Suprapubic skin (tissue), 4 donors: ENCODE measurements at regions not wholly inside any gene's neighbourhood (a gene's known extent, or its start where the extent isn't known, plus 50 kb on each side); places are given as distances from the start of the nearest gene placed in this dataset.

Experiments
- DNase-seq, 2 donors: peaks; one replicate each; pipeline ENCODE4 v3.0.0-alpha.2; 2019; ENCODE audit warnings: low spot score in 2 of 2
- H3K27ac ChIP-seq: fragments of 200-600 bp; sonication (generic); one replicate; pipeline ENCODE4 v1.5.1; 2019
- H3K27me3 ChIP-seq: fragments of 200-600 bp; sonication (generic); one replicate; pipeline ENCODE4 v1.5.1; 2019
- H3K36me3 ChIP-seq: fragments of 200-600 bp; sonication (generic); one replicate; pipeline ENCODE4 v1.5.1; 2019
- H3K4me1 ChIP-seq: fragments of 200-600 bp; sonication (generic); one replicate; pipeline ENCODE4 v1.5.1; 2019
- H3K4me3 ChIP-seq: fragments of 200-600 bp; sonication (generic); one replicate; pipeline ENCODE4 v1.5.1; 2019; ENCODE audit warnings: mild to moderate bottlenecking
- H3K9me3 ChIP-seq: fragments of 200-600 bp; sonication (generic); one replicate; pipeline ENCODE4 v1.5.1; 2019
- CTCF ChIP-seq, 2 donors: fragments of 200-600 bp in 1 of 2; fragments of 450-650 bp in 1 of 2; sonication (generic) in 1 of 2; IDR thresholded peaks; one replicate each; pipeline ENCODE4 v1.5.1; 2016 to 2019; ENCODE audit warnings: antibody characterized with exemption in 2 of 2, mild to moderate bottlenecking in 1 of 2, moderate library complexity in 1 of 2
- EP300 ChIP-seq: sonication (generic); formaldehyde crosslinking; IDR thresholded peaks from one replicate; pipeline ENCODE4 v1.6.1; 2017; ENCODE audit warnings: antibody characterized with exemption
- POLR2A ChIP-seq, 2 donors: fragments of 450-650 bp; IDR thresholded peaks; one replicate each; pipeline ENCODE4 v1.6.1; 2017; ENCODE audit warnings: antibody characterized with exemption in 2 of 2, mild to moderate bottlenecking in 2 of 2, moderate library complexity in 2 of 2
- POLR2AphosphoS5 ChIP-seq, 3 donors: sonication (generic); formaldehyde crosslinking; IDR thresholded peaks; one replicate each; pipeline ENCODE4 v1.6.1; 2017; ENCODE audit warnings: antibody characterized with exemption in 3 of 3
- WGBS: methylation state at CpG from one replicate; pipeline ENCODE4 v1.1.5; 2018; 5-methylcytosine and 5-hydroxymethylcytosine counted together

DNA sequence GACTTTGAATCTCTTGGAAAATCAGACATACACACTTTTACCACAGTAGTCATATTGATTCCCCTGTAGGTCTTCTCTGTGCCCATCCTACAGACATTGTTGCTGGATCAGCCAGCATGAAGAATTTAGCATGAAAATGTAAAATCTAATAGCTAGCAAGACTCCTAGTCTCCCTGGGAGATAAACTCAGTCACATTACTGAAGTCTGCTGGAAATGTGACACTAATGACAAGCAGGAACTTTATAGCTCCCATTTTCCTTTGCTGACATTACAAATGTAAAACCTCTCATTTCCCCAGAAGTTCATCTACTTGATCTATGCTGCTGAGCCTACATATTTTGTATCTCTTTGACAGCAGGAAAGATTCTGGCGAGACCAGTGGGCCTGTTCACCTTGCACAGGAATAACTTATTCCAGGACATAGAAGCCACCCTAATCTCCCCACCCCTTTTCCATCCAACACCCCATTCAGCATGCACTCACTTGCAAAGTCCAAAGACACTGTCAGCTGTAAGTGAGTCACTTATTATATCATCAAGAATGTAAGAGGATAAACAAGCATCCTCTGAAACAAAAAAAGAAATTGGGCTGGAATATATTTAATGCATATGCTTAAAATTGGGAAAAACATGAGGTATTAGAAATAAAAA lies 648.3 kb upstream of the PKDCC start:
- Histone ChIP-seq H3K27me3 (no peaks in the 10 kb centered on the region), H3K36me3 (no peaks in the 10 kb centered on the region), H3K4me3 (no peak overlapping the region), H3K27ac (no peak overlapping the region), H3K9me3 (no peaks in the 10 kb centered on the region), H3K4me1 (no peaks in the 10 kb centered on the region)
- no peak for DNase-seq
- 43% methylated on average over 1 of the region's 1 CpG for WGBS
- TF ChIP-seq EP300 (no peak), POLR2AphosphoS5 (IDR thresholded peaks at IDR 0.05) (no peak), CTCF (IDR thresholded peaks at IDR 0.05) (no peak)

GRCh38 chr2:41400088-41400665 lies 647.6 kb upstream of the PKDCC start:
- 41% methylated on average over 6 of the region's 6 CpGs for WGBS

DNA sequence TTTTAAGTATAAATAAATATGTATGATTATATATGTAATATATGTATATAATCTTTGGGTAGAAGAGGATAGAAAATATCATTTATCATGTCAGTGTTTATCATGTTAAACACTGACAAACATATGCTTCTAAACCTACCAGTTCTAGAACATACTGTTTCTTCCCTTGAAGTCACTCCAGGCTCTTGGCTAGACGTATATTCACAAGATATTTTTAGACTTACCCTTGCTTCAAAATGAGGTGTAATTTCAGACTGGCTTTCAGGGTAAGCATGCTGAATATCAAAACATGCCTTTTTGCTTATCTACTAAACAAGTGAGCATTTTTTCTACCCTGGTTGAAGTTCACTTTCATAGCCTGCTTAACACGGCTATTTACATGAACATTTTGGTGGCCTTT lies 642.4 kb upstream of the PKDCC start:
- TF ChIP-seq POLR2AphosphoS5 (IDR thresholded peaks at IDR 0.05) (no peak), CTCF (IDR thresholded peaks at IDR 0.05) (no peak), POLR2A (IDR thresholded peaks at IDR 0.05) (no peak), EP300 (no peak)
- Histone ChIP-seq H3K4me1 (no peaks in the 10 kb centered on the region), H3K9me3 (no peaks in the 10 kb centered on the region), H3K36me3 (no peaks in the 10 kb centered on the region), H3K4me3 (no peak overlapping the region), H3K27me3 (no peaks in the 10 kb centered on the region), H3K27ac (no peak overlapping the region)
- WGBS, result 69% methylated on average over 2 of the region's 2 CpGs
- DNase-seq, result no peak

More at GRCh38 chr2:41400088-41400665, 647.6 kb upstream of the PKDCC start:
- H3K27me3 ChIP-seq, result no peaks in the 10 kb centered on the region
- no peak for DNase-seq
- TF ChIP-seq CTCF (IDR thresholded peaks at IDR 0.05), result no peak
- TF ChIP-seq EP300, result no peak
- no peak for TF ChIP-seq POLR2AphosphoS5 (IDR thresholded peaks at IDR 0.05)
- no peak overlapping the region for H3K4me3 ChIP-seq
- H3K27ac ChIP-seq, result no peak overlapping the region
- no peaks in the 10 kb centered on the region for H3K36me3 ChIP-seq
- no peaks in the 10 kb centered on the region for H3K9me3 ChIP-seq
- H3K4me1 ChIP-seq, result no peaks in the 10 kb centered on the region

DNA sequence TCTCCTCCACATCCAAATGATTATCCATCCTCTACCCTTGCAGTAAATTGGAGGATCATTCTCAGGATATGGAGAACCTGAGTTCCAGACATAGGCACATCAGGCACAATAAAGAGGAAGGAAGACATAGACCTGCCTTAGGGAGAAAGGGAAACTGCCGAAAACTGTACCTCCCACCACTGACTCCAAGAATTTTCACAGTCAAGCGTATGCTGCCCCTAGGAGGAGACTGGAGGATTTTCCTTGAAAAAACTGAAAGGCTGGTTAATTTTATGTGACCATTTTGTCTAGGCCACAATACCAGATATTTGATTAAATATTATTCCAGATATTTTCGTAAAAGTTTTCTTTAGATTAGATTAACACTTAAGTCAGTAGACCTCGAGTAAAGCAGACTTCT lies 638.5 kb upstream of the PKDCC start:
- H3K27me3 ChIP-seq, result no peaks in the 10 kb centered on the region
- no peaks in the 10 kb centered on the region for H3K4me1 ChIP-seq
- H3K36me3 ChIP-seq, result no peaks in the 10 kb centered on the region
- H3K4me3 ChIP-seq, result no peak overlapping the region
- 67% methylated on average over 4 of the region's 4 CpGs for WGBS
- TF ChIP-seq CTCF (IDR thresholded peaks at IDR 0.05), result no peak
- TF ChIP-seq POLR2A (IDR thresholded peaks at IDR 0.05), result no peak
- no peak for TF ChIP-seq POLR2AphosphoS5 (IDR thresholded peaks at IDR 0.05)
- no peaks in the 10 kb centered on the region for H3K9me3 ChIP-seq
- no peak overlapping the region for H3K27ac ChIP-seq
- DNase-seq, result no peak

GRCh38 chr2:41410011-41410410 lies 637.8 kb upstream of the PKDCC start:
- Histone ChIP-seq H3K27me3 (no peaks in the 10 kb centered on the region), H3K36me3 (no peaks in the 10 kb centered on the region), H3K27ac (no peak overlapping the region), H3K9me3 (no peaks in the 10 kb centered on the region), H3K4me1 (no peaks in the 10 kb centered on the region), H3K4me3 (no peak overlapping the region)
- no peak for DNase-seq
- TF ChIP-seq POLR2AphosphoS5 (IDR thresholded peaks at IDR 0.05) (no peak), POLR2A (IDR thresholded peaks at IDR 0.05) (no peak), EP300 (no peak), CTCF (IDR thresholded peaks at IDR 0.05) (no peak)
- 78% methylated on average over 3 of the region's 3 CpGs for WGBS
